ENCODE measurements at regions not wholly inside any gene's neighbourhood (a gene's known extent, or its start where the extent isn't known, plus 50 kb on each side); places are given as distances from the start of the nearest gene placed in this dataset.

DNA sequence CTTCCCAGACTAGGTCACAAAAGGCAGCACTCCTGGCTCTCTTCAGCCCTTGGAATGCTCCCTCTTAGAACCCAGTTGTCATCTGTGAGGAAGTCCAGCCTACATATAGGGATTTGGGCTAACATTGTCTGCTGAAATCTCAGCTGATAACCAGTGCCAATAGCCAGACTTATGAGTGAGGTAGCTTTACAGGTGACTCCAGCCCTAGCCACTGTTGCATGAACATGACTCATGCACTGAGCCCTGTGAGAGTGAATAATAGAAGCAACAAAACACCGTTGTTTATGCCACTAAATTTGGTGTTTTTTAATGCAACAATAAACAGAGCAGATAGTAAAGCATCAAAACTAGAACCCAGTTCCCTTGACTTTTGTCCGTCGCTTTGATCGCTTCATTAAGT lies 433.2 kb downstream of the STIM2 start:
- TF ChIP-seq POLR2A (IDR thresholded peaks at IDR 0.05; ENCODE audit: low read length): no peak
- no peak for TF ChIP-seq GATA1 (IDR thresholded peaks at IDR 0.05; ENCODE audit: low read depth, low read length)
